Sigmoid colon (tissue), 4 donors: ENCODE measurements at regions not wholly inside any gene's neighbourhood (a gene's known extent, or its start where the extent isn't known, plus 50 kb on each side); places are given as distances from the start of the nearest gene placed in this dataset.

Experiments
- CTCF ChIP-seq, 4 experiments: fragments of 450-650 bp in 3 of 4; fragments of 200-600 bp in 1 of 4; IDR thresholded peaks; one replicate each; pipeline ENCODE4 v1.5.1; 2016 to 2019; ENCODE audit warnings: antibody characterized with exemption in 4 of 4, mild to moderate bottlenecking in 3 of 4, moderate library complexity in 2 of 4
- EP300 ChIP-seq, 4 donors: sonication (generic); formaldehyde crosslinking; IDR thresholded peaks; one replicate each; pipeline ENCODE4 v1.6.1; 2017; ENCODE audit warnings: antibody characterized with exemption in 4 of 4
- POLR2A ChIP-seq, 2 donors: fragments of 450-650 bp; IDR thresholded peaks; one replicate each; pipeline ENCODE4 v1.6.1; 2016; ENCODE audit warnings: antibody characterized with exemption in 2 of 2, mild to moderate bottlenecking in 2 of 2, moderate library complexity in 2 of 2

GRCh38 chr15:39482459-39482858, 98.4 kb upstream of the THBS1 start:
- no peak for TF ChIP-seq CTCF (IDR thresholded peaks at IDR 0.05)
- TF ChIP-seq POLR2A (IDR thresholded peaks at IDR 0.05), result no peak
- no peak for TF ChIP-seq EP300 (IDR thresholded peaks at IDR 0.05)
